IMR-90 (cell line): ENCODE measurements at regions not wholly inside any gene's neighbourhood (a gene's known extent, or its start where the extent isn't known, plus 50 kb on each side); places are given as distances from the start of the nearest gene placed in this dataset.
"Not testable (repeated sequence)": the region's sequence is repeated elsewhere in the genome, so short reads cannot be mapped to it uniquely, and the experiment has no call there.

Experiments used
- ATAC-seq: fragments of 200-7000 bp; cut with Tn5 transposase; 2 replicates; pipeline ENCODE4 v1.9.1; 2020; ENCODE audit warnings: low read depth, mild to moderate bottlenecking, moderate library complexity
- BruUV-seq: library from RNA; stranded (reverse); fragments of 400-500 nt; replicated peaks from 2 replicates; lab custom pipeline; 2021; lab: Mats Ljungman, UMichigan
- CTCF ChIA-PET: fragments of 300-600 bp; formaldehyde crosslinking; extraction: SDS; loops from one replicate; lab custom pipeline; 2021; ENCODE audit warnings: antibody characterized with exemption; lab: Yijun Ruan, JAX
- POLR2A ChIA-PET: fragments of 300-600 bp; sonication (Branson Sonifier 250); formaldehyde crosslinking; loops from one replicate; lab custom pipeline; 2022; ENCODE audit warnings: antibody characterized with exemption; ENCODE audit not compliant: unreplicated experiment; lab: Charles Lee
- DNase-seq: peaks from one replicate; pipeline ENCODE4 v3.0.0; 2013
- H2AFZ ChIP-seq: replicated peaks from 2 replicates; pipeline ENCODE3; 2013; ENCODE audit warnings: low read length, mild to moderate bottlenecking; ENCODE audit not compliant: poor library complexity
- H2AK5ac ChIP-seq: 2 replicates; pipeline ENCODE4 v1.6.1; 2013; ENCODE audit warnings: low read depth, low read length, inconsistent platforms
- H2AK9ac ChIP-seq: replicated peaks from 2 replicates; pipeline ENCODE3; 2013; ENCODE audit warnings: mild to moderate bottlenecking, low read depth, low read length, moderate library complexity; ENCODE audit not compliant: poor library complexity
- H2BK120ac ChIP-seq: 2 replicates; pipeline ENCODE4 v1.6.1; 2013; ENCODE audit warnings: low read depth, low read length, inconsistent platforms
- H2BK15ac ChIP-seq: 3 replicates; pipeline ENCODE4 v1.6.1; 2013; ENCODE audit warnings: low read depth, low read length, inconsistent platforms
- H2BK20ac ChIP-seq: 2 replicates; pipeline ENCODE4 v1.6.1; 2013; ENCODE audit warnings: low read depth, mild to moderate bottlenecking, inconsistent platforms, low read length, moderate library complexity
- H2BK5ac ChIP-seq: 2 replicates; pipeline ENCODE4 v1.6.1; 2013; ENCODE audit warnings: mild to moderate bottlenecking, low read depth, low read length, inconsistent platforms; ENCODE audit not compliant: poor library complexity, severe bottlenecking
- H3K14ac ChIP-seq: replicated peaks from 2 replicates; pipeline ENCODE4 v1.6.1; 2013; ENCODE audit warnings: low read depth, low read length, inconsistent platforms
- H3K18ac ChIP-seq: 2 replicates; pipeline ENCODE4 v1.6.1; 2013; ENCODE audit warnings: low read depth, low read length, control low read depth
- H3K23ac ChIP-seq: 2 replicates; pipeline ENCODE4 v1.6.1; 2013; ENCODE audit warnings: low read depth, low read length, inconsistent platforms
- H3K27ac ChIP-seq: 2 replicates; pipeline ENCODE4 v1.5.1; 2013; ENCODE audit warnings: mild to moderate bottlenecking, control low read depth, low read length; ENCODE audit not compliant: insufficient read depth
- H3K27me3 ChIP-seq: 2 replicates; pipeline ENCODE4 v1.6.1; 2013; ENCODE audit warnings: low read length; ENCODE audit not compliant: control insufficient read depth, insufficient read depth
- H3K36me3 ChIP-seq: 2 replicates; pipeline ENCODE4 v1.6.1; 2013; ENCODE audit warnings: low read length, mixed read lengths; ENCODE audit not compliant: control insufficient read depth, insufficient read depth
- H3K4ac ChIP-seq: 2 replicates; pipeline ENCODE4 v1.6.1; 2013; ENCODE audit warnings: low read depth, low read length, inconsistent platforms
- H3K4me1 ChIP-seq: 2 replicates; pipeline ENCODE4 v1.6.1; 2013; ENCODE audit warnings: low read length, mixed read lengths; ENCODE audit not compliant: control insufficient read depth, insufficient read depth
- H3K4me2 ChIP-seq: 2 replicates; pipeline ENCODE4 v1.6.1; 2013; ENCODE audit warnings: low read depth, mild to moderate bottlenecking, control low read depth, low read length, moderate library complexity
- H3K4me3 ChIP-seq: 2 replicates; pipeline ENCODE4 v1.5.1; 2013; ENCODE audit warnings: low read depth, mild to moderate bottlenecking, control low read depth, low read length, moderate library complexity; ENCODE audit not compliant: insufficient read depth
- H3K56ac ChIP-seq: 2 replicates; pipeline ENCODE4 v1.6.1; 2013; ENCODE audit warnings: low read length, inconsistent platforms; ENCODE audit not compliant: insufficient read depth; ENCODE audit errors: extremely low read depth
- H3K79me1 ChIP-seq, 2 experiments: 2 replicates each; pipeline ENCODE4 v1.6.1; 2013; ENCODE audit warnings: low read length in 2 of 2, inconsistent platforms in 1 of 2, low read depth in 1 of 2
- H3K9ac ChIP-seq: 2 replicates; pipeline ENCODE4 v1.6.1; 2013; ENCODE audit warnings: low read depth, low read length, control low read depth
- H3K9me1 ChIP-seq: 2 replicates; pipeline ENCODE4 v1.6.1; 2013; ENCODE audit warnings: low read length, inconsistent platforms; ENCODE audit not compliant: insufficient read depth
- H3K9me3 ChIP-seq: 2 replicates; pipeline ENCODE4 v1.6.1; 2013; ENCODE audit warnings: low read length; ENCODE audit not compliant: control insufficient read depth, insufficient read depth
- H4K20me1 ChIP-seq: 2 replicates; pipeline ENCODE4 v1.6.1; 2013; ENCODE audit warnings: low read length, inconsistent platforms; ENCODE audit not compliant: insufficient read depth
- H4K5ac ChIP-seq: 2 replicates; pipeline ENCODE4 v1.6.1; 2013; ENCODE audit warnings: mild to moderate bottlenecking, low read depth, low read length, control low read depth
- H4K8ac ChIP-seq, 2 experiments: 2 replicates each; pipeline ENCODE4 v1.6.1; 2013; ENCODE audit warnings: low read depth in 2 of 2, low read length in 2 of 2, control low read depth in 1 of 2, inconsistent platforms in 1 of 2
- H4K91ac ChIP-seq: 2 replicates; pipeline ENCODE4 v1.6.1; 2013; ENCODE audit warnings: low read depth, low read length, inconsistent platforms; ENCODE audit not compliant: insufficient read depth
- WGBS, 2 experiments: methylation state at CpG; one replicate each; pipeline versions ENCODE4 v1.1.5 to v1.1.7; 2013; ENCODE audit warnings: missing lambda C conversion rate in 2 of 2; ENCODE audit not compliant: insufficient read length in 1 of 2; ENCODE audit errors: extremely low coverage in 2 of 2; 5-methylcytosine and 5-hydroxymethylcytosine counted together
- dilution Hi-C: fragments of 300-500 bp; cut with HindIII; formaldehyde crosslinking; loops from one replicate; pipeline ENCODE4 v1.14.3; 2018; ENCODE audit warnings: low sequenced_read_pairs; ENCODE audit not compliant: unreplicated experiment
- in situ Hi-C: fragments of 300-500 bp; cut with MboI; formaldehyde crosslinking; loops from 3 replicates; pipeline ENCODE4 v1.14.3; 2019; ENCODE audit warnings: low sequenced_read_pairs, inconsistent platforms, mixed read lengths
- intact Hi-C: fragments of 100-400 bp; cut with micrococcal nuclease; formaldehyde crosslinking; loops from 2 replicates; pipeline ENCODE4 v1.10.0; 2022

DNA sequence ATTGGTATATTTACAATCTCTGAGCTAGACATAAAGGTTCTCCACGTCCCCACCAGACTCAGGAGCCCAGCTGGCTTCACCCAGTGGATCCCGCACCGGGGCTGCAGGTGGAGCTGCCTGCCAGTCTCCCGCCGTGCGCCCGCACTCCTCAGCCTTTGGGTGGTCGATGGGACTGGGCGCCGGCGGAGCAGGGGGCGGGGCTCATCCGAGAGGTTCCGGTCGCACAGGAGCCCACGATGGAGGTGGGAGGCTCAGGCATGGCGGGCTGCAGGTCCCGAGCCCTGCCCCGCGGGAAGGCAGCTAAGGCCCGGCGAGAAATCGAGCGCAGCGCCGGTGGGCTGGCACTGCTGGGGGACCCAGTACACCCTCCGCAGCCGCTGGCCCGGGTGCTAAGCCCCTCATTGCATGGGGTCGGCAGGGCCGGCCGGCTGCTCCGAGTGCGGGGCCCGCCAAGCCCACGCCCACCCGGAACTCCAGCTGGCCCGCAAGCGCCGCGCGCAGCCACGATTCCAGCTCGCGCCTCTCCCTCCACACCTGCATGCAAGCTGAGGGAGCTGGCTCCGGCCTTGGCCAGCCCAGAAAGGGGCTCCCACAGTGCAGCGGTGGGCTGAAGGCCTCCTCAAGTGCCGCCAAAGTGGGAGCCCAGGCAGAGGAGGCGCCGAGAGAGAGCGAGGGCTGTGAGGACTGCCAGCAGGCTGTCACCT lies 396.8 kb upstream of the LCORL start:
- H3K23ac ChIP-seq, POLR2A ChIA-PET, DNase-seq, H3K9me1 ChIP-seq, H4K91ac ChIP-seq, CTCF ChIA-PET, intact Hi-C loops, H3K4me3 ChIP-seq, H2AK5ac ChIP-seq, H3K18ac ChIP-seq, dilution Hi-C loops, H3K4ac ChIP-seq, H3K79me1 ChIP-seq, BruUV-seq, H2AK9ac ChIP-seq, H3K4me1 ChIP-seq, H2BK5ac ChIP-seq, H3K4me2 ChIP-seq, H3K14ac ChIP-seq, H3K27me3 ChIP-seq, H2BK120ac ChIP-seq, ATAC-seq, H3K9me3 ChIP-seq, H3K27ac ChIP-seq, H3K36me3 ChIP-seq, H3K9ac ChIP-seq, H2BK20ac ChIP-seq, H2AFZ ChIP-seq, H3K56ac ChIP-seq, H4K8ac ChIP-seq, H4K20me1 ChIP-seq, in situ Hi-C loops, H4K5ac ChIP-seq, H2BK15ac ChIP-seq: not testable (repeated sequence)
- WGBS, 2 experiments, result 68% methylated on average over 8 of the region's 51 CpGs; no CpG with 5 or more reads in 1 of the 2 experiments

DNA sequence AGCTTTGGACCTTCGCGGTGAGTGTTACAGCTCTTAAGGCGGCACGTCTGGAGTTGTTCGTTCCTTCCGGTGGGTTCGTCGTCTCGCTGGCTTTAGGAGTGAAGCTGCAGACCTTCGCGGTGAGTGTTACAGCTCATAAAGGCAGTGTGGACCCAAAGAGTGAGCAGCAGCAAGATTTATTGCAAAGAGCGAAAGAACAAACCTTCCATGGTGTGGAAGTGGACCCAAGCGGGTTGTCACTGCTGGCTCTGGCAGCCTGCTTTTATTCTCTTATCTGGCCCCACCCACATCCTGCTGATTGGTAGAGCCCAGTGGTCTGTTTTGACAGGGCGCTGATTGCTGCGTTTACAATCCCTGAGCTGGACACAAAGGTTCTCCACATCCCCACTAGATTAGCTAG lies 396.1 kb upstream of the LCORL start:
- dilution Hi-C loops, H3K27me3 ChIP-seq, POLR2A ChIA-PET: not testable (repeated sequence)

More for the DNA sequence above, 396.1 kb upstream of the LCORL start:
- H4K91ac ChIP-seq, H3K23ac ChIP-seq, H2BK20ac ChIP-seq, H3K4me1 ChIP-seq, BruUV-seq, H3K9me1 ChIP-seq, H4K8ac ChIP-seq, H3K79me1 ChIP-seq, H2BK120ac ChIP-seq, H2BK15ac ChIP-seq, DNase-seq, H2BK5ac ChIP-seq, H3K36me3 ChIP-seq, H3K27ac ChIP-seq, H3K4ac ChIP-seq, H3K4me2 ChIP-seq, H3K9ac ChIP-seq, H3K4me3 ChIP-seq, in situ Hi-C loops, H4K5ac ChIP-seq, H2AK5ac ChIP-seq, H3K18ac ChIP-seq, H4K20me1 ChIP-seq, CTCF ChIA-PET, H3K9me3 ChIP-seq, ATAC-seq, H2AFZ ChIP-seq, H2AK9ac ChIP-seq, H3K14ac ChIP-seq, intact Hi-C loops, H3K56ac ChIP-seq: not testable (repeated sequence)
- WGBS, 2 experiments, result 81% methylated on average over 5 of the region's 15 CpGs; no CpG with 5 or more reads in 1 of the 2 experiments
